HepG2 (cell line): ENCODE measurements at regions not wholly inside any gene's neighbourhood (a gene's known extent, or its start where the extent isn't known, plus 50 kb on each side); places are given as distances from the start of the nearest gene placed in this dataset.

Experiments used
- ATAC-seq: fragments of 200-7000 bp; cut with Tn5 transposase; 3 replicates; pipeline ENCODE4 v1.9.1; 2020; ENCODE audit warnings: mild to moderate bottlenecking, moderate library complexity
- BruUV-seq: library from RNA; stranded (reverse); fragments of 400-500 nt; replicated peaks from 2 replicates; lab custom pipeline; 2021; lab: Mats Ljungman, UMichigan
- CTCF ChIA-PET: fragments of 300-600 bp; formaldehyde crosslinking; extraction: SDS; loops from one replicate; lab custom pipeline; 2021; ENCODE audit warnings: low total read pairs, inconsistent platforms, low intra/inter-chr PET ratio; lab: Yijun Ruan, JAX
- POLR2A ChIA-PET: fragments of 350-600 bp; sonication (Branson Sonifier 250); formaldehyde crosslinking; loops from one replicate; lab custom pipeline; 2020; ENCODE audit warnings: antibody characterized with exemption, inconsistent platforms; lab: Yijun Ruan, JAX
- DNase-seq: peaks from one replicate; pipeline ENCODE4 v3.0.0-alpha.2; 2015; ENCODE audit warnings: low spot score
- FAIRE-seq: peaks from 3 replicates; lab custom pipeline; 2011; peaks lifted over from hg19 to GRCh38; lab: Jason Lieb, UNC
- H2AFZ ChIP-seq: one replicate; pipeline ENCODE4 v1.6.1; 2011; ENCODE audit warnings: low read length, inconsistent platforms
- H3K27ac ChIP-seq: fragments of 300-600 bp; 3 replicates; pipeline ENCODE4 v1.8.0; 2011; ENCODE audit warnings: mixed run types, mild to moderate bottlenecking, mixed read lengths, low read length, inconsistent platforms; ENCODE audit not compliant: insufficient read depth; ENCODE audit errors: extremely low read length
- H3K27me3 ChIP-seq, 2 experiments: fragments of 200-600 bp in 1 of 2; 2 replicates in 1 of 2; 3 replicates in 1 of 2; pipeline versions ENCODE4 v1.6.0 to v1.8.0; 2011; ENCODE audit warnings: low read length in 2 of 2, mild to moderate bottlenecking in 2 of 2, moderate library complexity in 2 of 2, inconsistent platforms in 1 of 2; ENCODE audit not compliant: insufficient read depth in 2 of 2, control insufficient read depth in 1 of 2
- H3K36me3 ChIP-seq, 2 experiments: fragments of 200-600 bp in 1 of 2; replicated peaks in 1 of 2; 2 replicates in 1 of 2; 3 replicates in 1 of 2; pipeline versions ENCODE4 v1.5.1 to v1.8.0; 2011; ENCODE audit warnings: low read length in 2 of 2, inconsistent platforms in 1 of 2; ENCODE audit not compliant: insufficient read depth in 2 of 2, control insufficient read depth in 1 of 2
- H3K4me1 ChIP-seq: 2 replicates; pipeline ENCODE4 v1.5.1; 2012; ENCODE audit warnings: low read length, inconsistent platforms; ENCODE audit not compliant: insufficient read depth
- H3K4me2 ChIP-seq: 2 replicates; pipeline ENCODE4 v1.6.0; 2011; ENCODE audit warnings: low read depth, low read length, inconsistent platforms
- H3K4me3 ChIP-seq, 3 experiments: fragments of 200-600 bp in 1 of 3; sonication (generic), shearing (Covaris generic) in 1 of 3; replicated peaks in 1 of 3; 2 replicates each; pipeline ENCODE4 v1.5.1; 2011 to 2016; ENCODE audit warnings: low read length in 3 of 3, inconsistent platforms in 2 of 3, low read depth in 2 of 3, mild to moderate bottlenecking in 2 of 3, control low read depth in 1 of 3, mixed read lengths in 1 of 3; ENCODE audit not compliant: insufficient read depth in 1 of 3
- H3K79me2 ChIP-seq: one replicate; pipeline ENCODE4 v1.6.1; 2011; ENCODE audit warnings: low read length, inconsistent platforms; ENCODE audit not compliant: insufficient read depth
- H3K9ac ChIP-seq: 2 replicates; pipeline ENCODE4 v1.6.0; 2011; ENCODE audit warnings: mild to moderate bottlenecking, low read depth, low read length, inconsistent platforms; ENCODE audit not compliant: insufficient read depth
- H3K9me3 ChIP-seq: 2 replicates; pipeline ENCODE4 v1.5.1; 2012; ENCODE audit warnings: mild to moderate bottlenecking, low read length
- H4K20me1 ChIP-seq: 2 replicates; pipeline ENCODE4 v1.6.0; 2011; ENCODE audit warnings: inconsistent platforms, mild to moderate bottlenecking, low read length, moderate library complexity; ENCODE audit not compliant: insufficient read depth
- AGO2 ChIP-seq: fragments of 200-400 bp; formaldehyde crosslinking; optimal IDR thresholded peaks from 2 replicates; pipeline ENCODE3; 2017; ENCODE audit warnings: mild to moderate bottlenecking, low read depth, low read length, moderate library complexity
- FOXA3 ChIP-seq: IDR thresholded peaks from 2 replicates; pipeline ENCODE4 v1.6.1; 2016; ENCODE audit warnings: missing genetic modification reagents, missing compliant biosample characterization
- NFKB2 ChIP-seq: sonication (generic); formaldehyde crosslinking; IDR thresholded peaks from 2 replicates; pipeline ENCODE4 v1.4.0; 2020; ENCODE audit warnings: missing genetic modification reagents, borderline replicate concordance
- ZBTB40 ChIP-seq, 2 experiments: fragments of 450-650 bp in 1 of 2; sonication (generic) in 1 of 2; formaldehyde crosslinking in 1 of 2; IDR thresholded peaks; 2 replicates each; pipeline versions ENCODE4 v1.6.1 to v1.8.0; 2016 to 2022; ENCODE audit warnings: antibody characterized with exemption in 1 of 2, mild to moderate bottlenecking in 1 of 2, missing genetic modification reagents in 1 of 2
- WGBS: methylation state at CpG from one replicate; pipeline ENCODE4 v1.1.6; 2017; ENCODE audit warnings: low lambda C conversion rate; 5-methylcytosine and 5-hydroxymethylcytosine counted together
- in situ Hi-C: cut with HindIII; loops from 2 replicates; pipeline ENCODE4 v1.10.0; 2017; ENCODE audit warnings: low pct_unique_long_range_greater_than_20kb; ENCODE audit not compliant: extremely low pct_ligation_motif_present
- intact Hi-C: fragments of 100-400 bp; cut with micrococcal nuclease; formaldehyde crosslinking; loops from one replicate; pipeline ENCODE4 v1.10.0; 2022; ENCODE audit not compliant: unreplicated experiment
- TF ChIP-seq, protein P1 (sequence below): sonication (generic); formaldehyde crosslinking; IDR thresholded peaks from 2 replicates; pipeline ENCODE4 v1.4.0; 2020; ENCODE audit warnings: missing genetic modification reagents
- TF ChIP-seq, protein P2 (sequence below): IDR thresholded peaks from 2 replicates; pipeline ENCODE4 v1.4.0; 2020; ENCODE audit warnings: mild to moderate bottlenecking, missing genetic modification reagents

- POLR2A ChIA-PET, result no interaction called here
- BruUV-seq, result no TSS peak
- TF ChIP-seq AGO2 (no peak), FOXA3 (CRISPR knock-in tag) (no peak), ZBTB40 (IDR thresholded peaks at IDR 0.05) (no peak), ZBTB40 (CRISPR knock-in tag; IDR thresholded peaks at IDR 0.05) (no peak), NFKB2 (CRISPR knock-in tag) (no peak)
- TF ChIP-seq, protein P1, sequence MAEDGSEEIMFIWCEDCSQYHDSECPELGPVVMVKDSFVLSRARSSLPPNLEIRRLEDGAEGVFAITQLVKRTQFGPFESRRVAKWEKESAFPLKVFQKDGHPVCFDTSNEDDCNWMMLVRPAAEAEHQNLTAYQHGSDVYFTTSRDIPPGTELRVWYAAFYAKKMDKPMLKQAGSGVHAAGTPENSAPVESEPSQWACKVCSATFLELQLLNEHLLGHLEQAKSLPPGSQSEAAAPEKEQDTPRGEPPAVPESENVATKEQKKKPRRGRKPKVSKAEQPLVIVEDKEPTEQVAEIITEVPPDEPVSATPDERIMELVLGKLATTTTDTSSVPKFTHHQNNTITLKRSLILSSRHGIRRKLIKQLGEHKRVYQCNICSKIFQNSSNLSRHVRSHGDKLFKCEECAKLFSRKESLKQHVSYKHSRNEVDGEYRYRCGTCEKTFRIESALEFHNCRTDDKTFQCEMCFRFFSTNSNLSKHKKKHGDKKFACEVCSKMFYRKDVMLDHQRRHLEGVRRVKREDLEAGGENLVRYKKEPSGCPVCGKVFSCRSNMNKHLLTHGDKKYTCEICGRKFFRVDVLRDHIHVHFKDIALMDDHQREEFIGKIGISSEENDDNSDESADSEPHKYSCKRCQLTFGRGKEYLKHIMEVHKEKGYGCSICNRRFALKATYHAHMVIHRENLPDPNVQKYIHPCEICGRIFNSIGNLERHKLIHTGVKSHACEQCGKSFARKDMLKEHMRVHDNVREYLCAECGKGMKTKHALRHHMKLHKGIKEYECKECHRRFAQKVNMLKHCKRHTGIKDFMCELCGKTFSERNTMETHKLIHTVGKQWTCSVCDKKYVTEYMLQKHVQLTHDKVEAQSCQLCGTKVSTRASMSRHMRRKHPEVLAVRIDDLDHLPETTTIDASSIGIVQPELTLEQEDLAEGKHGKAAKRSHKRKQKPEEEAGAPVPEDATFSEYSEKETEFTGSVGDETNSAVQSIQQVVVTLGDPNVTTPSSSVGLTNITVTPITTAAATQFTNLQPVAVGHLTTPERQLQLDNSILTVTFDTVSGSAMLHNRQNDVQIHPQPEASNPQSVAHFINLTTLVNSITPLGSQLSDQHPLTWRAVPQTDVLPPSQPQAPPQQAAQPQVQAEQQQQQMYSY (CRISPR knock-in tag), result no peak
- TF ChIP-seq, protein P2, sequence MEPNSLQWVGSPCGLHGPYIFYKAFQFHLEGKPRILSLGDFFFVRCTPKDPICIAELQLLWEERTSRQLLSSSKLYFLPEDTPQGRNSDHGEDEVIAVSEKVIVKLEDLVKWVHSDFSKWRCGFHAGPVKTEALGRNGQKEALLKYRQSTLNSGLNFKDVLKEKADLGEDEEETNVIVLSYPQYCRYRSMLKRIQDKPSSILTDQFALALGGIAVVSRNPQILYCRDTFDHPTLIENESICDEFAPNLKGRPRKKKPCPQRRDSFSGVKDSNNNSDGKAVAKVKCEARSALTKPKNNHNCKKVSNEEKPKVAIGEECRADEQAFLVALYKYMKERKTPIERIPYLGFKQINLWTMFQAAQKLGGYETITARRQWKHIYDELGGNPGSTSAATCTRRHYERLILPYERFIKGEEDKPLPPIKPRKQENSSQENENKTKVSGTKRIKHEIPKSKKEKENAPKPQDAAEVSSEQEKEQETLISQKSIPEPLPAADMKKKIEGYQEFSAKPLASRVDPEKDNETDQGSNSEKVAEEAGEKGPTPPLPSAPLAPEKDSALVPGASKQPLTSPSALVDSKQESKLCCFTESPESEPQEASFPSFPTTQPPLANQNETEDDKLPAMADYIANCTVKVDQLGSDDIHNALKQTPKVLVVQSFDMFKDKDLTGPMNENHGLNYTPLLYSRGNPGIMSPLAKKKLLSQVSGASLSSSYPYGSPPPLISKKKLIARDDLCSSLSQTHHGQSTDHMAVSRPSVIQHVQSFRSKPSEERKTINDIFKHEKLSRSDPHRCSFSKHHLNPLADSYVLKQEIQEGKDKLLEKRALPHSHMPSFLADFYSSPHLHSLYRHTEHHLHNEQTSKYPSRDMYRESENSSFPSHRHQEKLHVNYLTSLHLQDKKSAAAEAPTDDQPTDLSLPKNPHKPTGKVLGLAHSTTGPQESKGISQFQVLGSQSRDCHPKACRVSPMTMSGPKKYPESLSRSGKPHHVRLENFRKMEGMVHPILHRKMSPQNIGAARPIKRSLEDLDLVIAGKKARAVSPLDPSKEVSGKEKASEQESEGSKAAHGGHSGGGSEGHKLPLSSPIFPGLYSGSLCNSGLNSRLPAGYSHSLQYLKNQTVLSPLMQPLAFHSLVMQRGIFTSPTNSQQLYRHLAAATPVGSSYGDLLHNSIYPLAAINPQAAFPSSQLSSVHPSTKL (CRISPR knock-in tag), result no peak
Observed at GRCh38 chr20:11979306-11979990, 61.8 kb downstream of the BTBD3 start.

More at GRCh38 chr20:11979306-11979990, 61.8 kb downstream of the BTBD3 start:
- ATAC-seq (no peak), DNase-seq (no peak), FAIRE-seq (no peak)
- no peaks in the 10 kb centered on the region for H3K9me3 ChIP-seq
- no peaks in the 10 kb centered on the region for H3K79me2 ChIP-seq
- 38% methylated on average over 5 of the region's 5 CpGs for WGBS
- in situ Hi-C loops, result no loop called here
- H3K4me1 ChIP-seq, result peaks cover 18% of the 10 kb centered on the region
- no peaks in the 10 kb centered on the region for H3K27me3 ChIP-seq
- H3K36me3 ChIP-seq, result no peaks in the 10 kb centered on the region
- intact Hi-C loops, result no loop called here
- CTCF ChIA-PET, result no interaction called here
- no peaks in the 10 kb centered on the region for H4K20me1 ChIP-seq
- no peak overlapping the region for H3K9ac ChIP-seq
- H3K4me2 ChIP-seq, result no peak overlapping the region
- no peak overlapping the region for H3K4me3 ChIP-seq
- no peak overlapping the region for H3K27ac ChIP-seq
- H2AFZ ChIP-seq, result no peak overlapping the region
